ENCODE measurements at regions not wholly inside any gene's neighbourhood (a gene's known extent, or its start where the extent isn't known, plus 50 kb on each side); places are given as distances from the start of the nearest gene placed in this dataset.

DNA sequence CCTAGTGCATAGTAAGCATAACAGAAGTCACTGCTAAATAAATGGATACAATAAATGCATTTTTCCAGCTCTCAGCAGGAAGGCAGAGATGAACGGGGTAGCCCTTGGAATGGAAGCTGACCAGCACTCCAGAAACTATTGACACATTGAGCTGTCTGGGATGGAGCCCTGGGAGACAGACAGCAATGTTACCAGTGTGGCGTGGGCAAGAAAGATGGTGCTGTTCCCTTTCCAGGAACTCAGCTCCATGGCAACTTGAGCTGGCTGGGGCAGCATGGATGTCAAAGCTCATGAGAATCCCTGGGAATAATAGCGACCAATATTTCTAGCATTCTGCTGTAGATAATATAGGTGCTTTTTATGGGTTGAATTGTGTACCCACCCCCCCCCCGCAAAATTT, 104.3 kb upstream of the PTPRT start:
- Histone ChIP-seq H3K9me3 (ENCODE audit: low read depth, low read length, poor library complexity, severe bottlenecking) (no peaks in the 10 kb centered on the region), H3K36me3 (ENCODE audit: insufficient read depth, low read length, poor library complexity, severe bottlenecking) (no peaks in the 10 kb centered on the region), H3K4me1 (ENCODE audit: insufficient read depth, low read length, poor library complexity, severe bottlenecking) (no peaks in the 10 kb centered on the region), H3K4me3 (ENCODE audit: low read depth, low read length, poor library complexity, severe bottlenecking) (no peak overlapping the region), H3K27me3 (replicated peaks; ENCODE audit: insufficient read depth, low read depth, low read length, poor library complexity) (no peaks in the 10 kb centered on the region), H3K27ac (ENCODE audit: low read depth, low read length, poor library complexity, severe bottlenecking) (no peak overlapping the region)
- DNase-seq (ENCODE audit: low spot score): no peak
- BruUV-seq (replicated peaks): no TSS peak
- POLR2A ChIA-PET (ENCODE audit: low non-redundant PET): no interaction called here
- CTCF ChIA-PET: no interaction called here
- TF ChIP-seq EZH2 (IDR thresholded peaks at IDR 0.05; ENCODE audit: borderline replicate concordance, low read depth, low read length, poor library complexity, severe bottlenecking): no peak
- intact Hi-C loops (cut with micrococcal nuclease; ENCODE audit: unreplicated experiment): no loop called here

DNA sequence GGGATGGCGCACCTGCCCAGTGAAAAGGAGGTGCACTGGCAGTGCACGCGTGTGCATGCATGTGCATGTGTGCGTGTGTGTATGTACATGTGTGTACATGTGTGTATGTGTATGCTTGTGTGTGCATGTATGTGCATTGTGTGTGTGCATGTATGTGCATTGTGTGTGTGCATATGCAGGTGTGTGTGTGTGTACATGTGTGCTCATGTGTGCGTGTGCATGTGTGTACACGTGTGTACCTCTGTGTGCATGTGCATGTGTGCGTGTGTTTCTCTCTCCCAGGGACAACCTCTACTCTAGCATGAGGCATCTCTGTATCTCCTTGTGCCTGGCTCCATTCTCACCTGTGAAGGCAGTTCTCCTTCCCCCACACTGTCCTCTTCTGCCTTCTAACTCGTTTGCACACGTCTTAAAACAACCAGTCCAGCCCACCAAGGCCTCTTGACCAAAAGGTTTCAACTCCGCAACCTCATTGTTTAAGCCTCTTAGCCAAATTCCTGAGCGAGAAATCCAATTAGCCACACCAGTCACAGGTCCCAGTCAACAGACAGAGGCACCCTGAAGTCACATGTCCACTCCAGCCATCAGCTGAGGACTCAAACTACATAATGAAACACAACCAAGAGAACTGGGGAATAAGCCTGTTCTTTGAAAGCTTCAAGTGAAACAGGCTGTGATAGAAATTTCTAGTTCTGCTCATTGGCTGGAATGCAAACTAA, 103.5 kb upstream of the PTPRT start:
- Histone ChIP-seq H3K27me3 (replicated peaks; ENCODE audit: insufficient read depth, low read depth, low read length, poor library complexity) (no peaks in the 10 kb centered on the region), H3K27ac (ENCODE audit: low read depth, low read length, poor library complexity, severe bottlenecking) (no peak overlapping the region), H3K4me1 (ENCODE audit: insufficient read depth, low read length, poor library complexity, severe bottlenecking) (no peaks in the 10 kb centered on the region), H3K36me3 (ENCODE audit: insufficient read depth, low read length, poor library complexity, severe bottlenecking) (no peaks in the 10 kb centered on the region), H3K4me3 (ENCODE audit: low read depth, low read length, poor library complexity, severe bottlenecking) (no peak overlapping the region), H3K9me3 (ENCODE audit: low read depth, low read length, poor library complexity, severe bottlenecking) (no peaks in the 10 kb centered on the region)
- intact Hi-C loops (cut with micrococcal nuclease; ENCODE audit: unreplicated experiment): no loop called here
- TF ChIP-seq CTCF (conservative IDR thresholded peaks at IDR 0.05; ENCODE audit: low read depth, low read length) (no peak), EZH2 (IDR thresholded peaks at IDR 0.05; ENCODE audit: borderline replicate concordance, low read depth, low read length, poor library complexity, severe bottlenecking) (no peak)
- no peak for DNase-seq (ENCODE audit: low spot score)
- POLR2A ChIA-PET (ENCODE audit: low non-redundant PET): no interaction called here
- CTCF ChIA-PET: no interaction called here
- no TSS peak for BruUV-seq (replicated peaks)

DNA sequence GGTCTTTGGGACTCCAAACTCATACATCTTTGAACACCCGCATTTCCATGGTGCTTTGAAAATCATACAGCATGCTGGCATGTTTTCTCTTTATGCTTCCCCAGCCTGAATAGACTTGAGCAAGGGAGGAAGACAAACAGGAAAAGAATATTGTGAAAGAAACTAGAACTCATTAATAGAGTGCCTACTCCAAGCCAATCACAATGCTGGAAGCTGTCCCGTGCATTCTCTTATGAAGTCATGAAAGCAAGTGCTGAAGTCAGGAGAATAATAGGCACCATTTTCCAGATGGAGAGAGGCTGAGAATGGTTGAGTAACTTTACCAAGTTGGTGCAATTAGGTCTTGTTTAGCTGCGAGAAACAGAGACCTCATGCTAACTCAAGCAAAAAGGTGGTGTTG, 102.5 kb upstream of the PTPRT start:
- no peaks in the 10 kb centered on the region for H3K27me3 ChIP-seq (replicated peaks; ENCODE audit: insufficient read depth, low read depth, low read length, poor library complexity)
- no peaks in the 10 kb centered on the region for H3K36me3 ChIP-seq (ENCODE audit: insufficient read depth, low read length, poor library complexity, severe bottlenecking)
- TF ChIP-seq CTCF (conservative IDR thresholded peaks at IDR 0.05; ENCODE audit: low read depth, low read length) (no peak), EZH2 (IDR thresholded peaks at IDR 0.05; ENCODE audit: borderline replicate concordance, low read depth, low read length, poor library complexity, severe bottlenecking) (no peak)
- intact Hi-C loops (cut with micrococcal nuclease; ENCODE audit: unreplicated experiment): no loop called here
- no TSS peak for BruUV-seq (replicated peaks)
- no peak overlapping the region for H3K27ac ChIP-seq (ENCODE audit: low read depth, low read length, poor library complexity, severe bottlenecking)
- DNase-seq (ENCODE audit: low spot score): peak; percentile 3
- no peaks in the 10 kb centered on the region for H3K4me1 ChIP-seq (ENCODE audit: insufficient read depth, low read length, poor library complexity, severe bottlenecking)
- POLR2A ChIA-PET (ENCODE audit: low non-redundant PET): no interaction called here
- CTCF ChIA-PET: no interaction called here
- no peaks in the 10 kb centered on the region for H3K9me3 ChIP-seq (ENCODE audit: low read depth, low read length, poor library complexity, severe bottlenecking)
- H3K4me3 ChIP-seq (ENCODE audit: low read depth, low read length, poor library complexity, severe bottlenecking): no peak overlapping the region

- H3K4me3 ChIP-seq (ENCODE audit: low read depth, low read length, poor library complexity, severe bottlenecking): no peak overlapping the region
- no peak for TF ChIP-seq CTCF (conservative IDR thresholded peaks at IDR 0.05; ENCODE audit: low read depth, low read length)
- no peak for TF ChIP-seq EZH2 (IDR thresholded peaks at IDR 0.05; ENCODE audit: borderline replicate concordance, low read depth, low read length, poor library complexity, severe bottlenecking)
- intact Hi-C loops (cut with micrococcal nuclease; ENCODE audit: unreplicated experiment): no loop called here
- H3K4me1 ChIP-seq (ENCODE audit: insufficient read depth, low read length, poor library complexity, severe bottlenecking): no peaks in the 10 kb centered on the region
- H3K9me3 ChIP-seq (ENCODE audit: low read depth, low read length, poor library complexity, severe bottlenecking): no peaks in the 10 kb centered on the region
- ChIA-PET CTCF (no interaction called here), POLR2A (ENCODE audit: low non-redundant PET) (no interaction called here)
- H3K36me3 ChIP-seq (ENCODE audit: insufficient read depth, low read length, poor library complexity, severe bottlenecking): no peaks in the 10 kb centered on the region
- BruUV-seq (replicated peaks): no TSS peak
- H3K27ac ChIP-seq (ENCODE audit: low read depth, low read length, poor library complexity, severe bottlenecking): no peak overlapping the region
- DNase-seq (ENCODE audit: low spot score): no peak
- no peaks in the 10 kb centered on the region for H3K27me3 ChIP-seq (replicated peaks; ENCODE audit: insufficient read depth, low read depth, low read length, poor library complexity)
Observed at GRCh38 chr20:43287637-43288036, 97.9 kb upstream of the PTPRT start.
